CD1c-positive myeloid dendritic cell (primary cell): ENCODE measurements at regions not wholly inside any gene's neighbourhood (a gene's known extent, or its start where the extent isn't known, plus 50 kb on each side); places are given as distances from the start of the nearest gene placed in this dataset.
"Not testable (repeated sequence)": the region's sequence is repeated elsewhere in the genome, so short reads cannot be mapped to it uniquely, and the experiment has no call there.

Experiments used
- DNase-seq: peaks from one replicate; pipeline ENCODE4 v3.0.0-alpha.2; 2016; ENCODE audit errors: extremely low spot score

DNA sequence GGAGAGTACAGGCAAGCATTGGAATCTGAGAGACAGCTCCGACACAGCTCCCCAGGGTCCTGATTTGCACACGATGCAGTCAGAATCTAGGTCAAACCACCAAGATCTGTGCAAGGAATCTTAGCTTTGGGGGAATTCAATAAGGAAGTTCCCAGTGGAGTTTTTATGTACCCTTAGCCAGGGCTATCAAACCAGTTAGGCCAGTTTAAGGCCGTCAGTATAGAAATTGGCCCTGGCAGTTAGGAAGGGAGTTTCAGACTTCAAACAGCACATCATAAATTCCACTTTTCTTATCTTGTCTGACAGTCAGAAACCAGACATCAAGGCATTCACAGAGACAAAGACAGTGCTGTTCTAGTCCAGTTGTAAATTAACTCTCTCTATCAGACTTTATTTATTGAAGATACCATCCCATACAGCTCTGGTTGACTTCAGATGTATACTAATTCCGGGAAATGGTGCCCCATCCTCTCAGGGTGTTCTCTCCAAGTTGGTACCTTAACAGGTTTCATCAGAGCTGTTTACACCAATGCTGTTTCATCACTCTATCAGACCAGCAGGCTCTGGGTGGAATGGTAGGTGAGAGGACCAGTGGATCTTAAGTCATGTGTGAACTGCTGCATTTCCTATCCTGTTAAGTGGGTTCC, 157.5 kb upstream of the ATF7IP start:
- DNase-seq = no peak

GRCh38 chr12:14211947-14212387, 153.5 kb upstream of the ATF7IP start:
- DNase-seq = no peak

- DNase-seq = no peak
Measured at GRCh38 chr12:14213542-14213941, 151.9 kb upstream of the ATF7IP start.

DNA sequence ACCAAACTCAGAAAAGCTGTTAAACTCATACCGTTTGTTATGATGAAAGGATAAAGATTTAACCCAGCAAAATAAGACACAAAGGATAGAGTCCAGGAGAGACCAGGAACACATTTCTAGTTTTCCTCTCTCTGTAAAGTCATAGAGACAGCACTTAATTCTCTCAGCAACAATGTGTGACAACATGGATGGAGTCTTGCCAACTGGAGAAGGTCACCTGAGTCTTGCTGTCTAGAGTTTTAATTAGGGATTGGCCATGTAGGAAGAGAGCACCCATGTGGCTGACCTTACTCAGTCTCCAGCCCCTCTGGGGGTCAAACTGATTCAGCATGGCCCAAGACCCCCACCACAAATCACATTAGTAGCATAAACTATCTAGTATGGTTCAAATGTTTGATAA, 151.0 kb upstream of the ATF7IP start:
- no peak for DNase-seq

- not testable (repeated sequence) for DNase-seq
Measured at GRCh38 chr12:14215949-14216348, 149.5 kb upstream of the ATF7IP start.

DNA sequence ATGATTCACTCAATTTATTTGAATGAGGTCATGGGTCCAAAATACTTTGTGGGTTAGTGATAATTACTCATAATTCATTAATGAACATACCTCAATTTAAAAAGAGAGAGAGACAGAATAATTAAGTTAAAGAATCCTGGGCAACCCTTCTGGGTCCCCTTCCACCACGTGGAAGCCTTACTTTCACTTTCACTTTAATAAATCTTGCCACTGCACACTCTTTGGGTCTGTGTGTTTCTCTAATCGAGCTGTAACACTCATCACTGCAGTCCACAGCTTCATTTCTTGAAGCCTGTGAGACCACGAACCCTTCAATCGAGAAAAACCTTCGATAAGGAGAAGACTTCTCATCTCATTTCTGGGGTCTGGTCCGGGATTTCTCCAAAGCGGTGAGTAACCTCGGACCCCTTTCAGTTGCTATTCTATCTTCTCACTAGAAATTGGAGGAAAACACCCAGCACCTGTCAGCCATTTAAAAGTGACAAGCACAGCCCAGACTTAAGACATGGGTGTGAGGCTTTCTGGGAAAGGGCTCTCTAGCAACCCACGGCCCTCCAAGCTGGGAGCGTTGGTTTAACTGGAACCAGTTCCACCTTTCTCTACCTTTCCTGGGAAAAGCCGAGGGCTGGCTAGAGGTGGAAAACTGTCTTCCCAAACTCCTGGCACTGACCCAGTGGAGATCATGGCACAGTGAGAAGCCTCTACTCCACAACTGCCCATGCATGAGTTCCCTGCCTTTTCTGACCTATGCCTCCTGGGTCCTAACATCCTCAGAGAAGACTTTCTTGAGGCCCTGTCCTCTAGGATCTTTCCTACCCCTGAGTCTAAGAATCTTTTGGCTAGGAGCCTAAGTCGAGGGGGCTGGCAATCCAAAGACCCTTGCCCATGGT, 148.8 kb upstream of the ATF7IP start:
- no peak for DNase-seq

- no peak for DNase-seq
Measured at GRCh38 chr12:14219156-14219555, 146.3 kb upstream of the ATF7IP start.

GRCh38 chr12:14219670-14220069, 145.8 kb upstream of the ATF7IP start:
- not testable (repeated sequence) for DNase-seq

DNA sequence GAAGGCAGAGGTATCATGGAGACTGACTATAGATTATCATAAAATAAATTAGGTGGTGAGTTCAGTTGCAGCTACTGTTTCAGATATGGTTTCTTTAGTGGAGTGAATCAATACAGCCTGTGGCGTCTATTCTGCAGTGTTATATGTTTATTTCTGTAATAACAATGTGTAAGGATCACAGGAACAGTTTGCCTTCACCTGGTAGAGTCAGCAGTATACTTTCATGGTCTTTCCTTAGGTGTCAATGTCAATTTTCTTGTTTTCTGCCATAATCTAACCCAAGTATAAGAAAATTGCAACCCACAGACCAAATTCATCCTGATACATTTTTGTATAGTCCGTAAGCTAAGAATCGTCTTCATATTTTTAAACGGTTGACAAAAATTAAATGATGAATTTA, 140.4 kb upstream of the ATF7IP start:
- no peak for DNase-seq

- not testable (repeated sequence) for DNase-seq
Measured at GRCh38 chr12:14235176-14235575, 130.3 kb upstream of the ATF7IP start.

DNA sequence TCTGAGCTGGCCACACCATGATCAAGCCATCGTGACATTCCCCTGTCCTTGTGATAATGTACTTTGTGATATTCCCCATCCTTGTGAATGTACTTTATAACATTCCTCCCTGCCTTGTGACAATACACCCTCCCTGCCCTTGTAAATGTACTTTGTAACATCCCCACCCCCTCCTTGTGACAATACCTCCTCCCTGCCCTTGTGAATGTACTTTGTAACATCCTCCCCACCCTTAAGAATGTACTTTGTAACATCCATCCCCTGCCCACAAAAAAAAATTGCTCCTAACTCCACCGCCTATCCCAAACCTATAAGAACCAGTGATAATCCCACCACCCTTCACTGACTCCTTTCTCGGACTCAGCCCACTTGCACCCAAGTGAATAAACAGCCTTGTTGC, 128.8 kb upstream of the ATF7IP start:
- not testable (repeated sequence) for DNase-seq

DNA sequence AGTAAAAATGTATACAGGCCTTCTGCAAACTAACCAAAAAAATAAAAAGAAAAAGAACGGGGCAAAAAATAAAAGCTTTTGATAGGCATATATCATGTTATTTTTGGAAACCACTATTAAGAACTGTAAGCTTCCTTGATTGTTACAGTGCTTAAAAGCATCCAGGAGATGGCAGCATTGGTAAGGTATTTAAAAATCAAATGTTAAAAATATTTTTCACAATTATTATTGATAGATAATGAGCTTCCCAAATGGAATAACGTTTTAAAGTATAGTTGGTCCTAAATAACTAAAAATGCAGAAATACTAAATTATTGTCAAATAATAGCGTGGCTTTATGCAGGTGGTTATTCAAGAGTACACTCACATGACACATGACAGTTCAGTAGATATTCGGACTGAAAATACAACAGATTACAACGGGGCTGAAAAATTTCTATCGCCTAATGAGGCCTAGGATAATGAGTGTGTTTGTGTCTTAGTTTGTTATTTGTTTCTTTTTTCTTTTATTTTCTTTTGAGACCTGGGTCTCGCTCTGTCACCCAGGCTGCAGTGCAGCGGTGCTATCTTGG, 127.2 kb upstream of the ATF7IP start:
- DNase-seq = peak; percentile 59

DNA sequence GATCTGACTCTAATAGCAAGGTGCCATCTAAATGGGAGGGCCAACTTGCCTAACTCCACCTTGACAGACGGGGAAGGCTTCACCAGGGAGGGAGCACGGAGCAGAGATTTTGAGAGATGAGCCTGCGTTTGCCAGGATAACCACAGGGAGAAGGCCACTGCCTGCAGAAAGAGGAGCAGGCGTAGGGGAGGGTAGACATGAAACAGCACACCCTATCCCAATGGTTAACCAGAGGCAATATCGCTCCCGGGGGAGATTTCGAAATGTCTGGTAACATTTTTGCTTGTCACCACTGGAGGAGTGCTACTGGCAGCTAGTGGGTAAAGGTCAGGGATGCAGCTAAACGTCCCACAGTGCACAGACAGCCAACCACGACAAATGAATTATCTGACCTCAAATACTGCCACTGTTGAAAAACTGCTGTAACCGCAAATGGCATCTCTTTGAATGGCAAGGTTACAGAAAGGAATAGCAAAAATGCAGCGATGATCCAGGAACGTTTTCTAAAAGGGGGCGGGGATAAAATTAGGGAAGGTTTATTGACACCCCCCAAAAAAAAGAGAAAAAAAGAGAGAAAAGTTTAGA, 126.0 kb upstream of the ATF7IP start:
- peak; percentile 72 for DNase-seq

- DNase-seq = peak; percentile 45
Measured at GRCh38 chr12:14239935-14240872, 125.3 kb upstream of the ATF7IP start.

DNA sequence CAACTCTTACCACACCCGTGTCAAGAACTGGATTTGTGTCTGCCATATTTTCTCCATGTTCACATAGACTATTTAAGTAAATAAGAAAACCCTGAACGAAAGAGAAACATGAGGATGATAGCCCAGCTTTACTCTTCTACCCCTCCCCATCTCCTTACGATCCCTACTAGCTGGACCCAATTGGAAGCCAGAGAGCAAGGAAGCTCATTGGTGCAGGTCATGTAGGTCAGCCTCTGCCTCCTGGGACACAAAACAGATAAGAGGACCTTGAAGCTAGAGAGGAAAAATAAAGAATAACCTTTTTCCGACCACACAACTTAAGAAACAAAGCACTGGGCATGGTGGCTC, 124.6 kb upstream of the ATF7IP start:
- DNase-seq = no peak

DNA sequence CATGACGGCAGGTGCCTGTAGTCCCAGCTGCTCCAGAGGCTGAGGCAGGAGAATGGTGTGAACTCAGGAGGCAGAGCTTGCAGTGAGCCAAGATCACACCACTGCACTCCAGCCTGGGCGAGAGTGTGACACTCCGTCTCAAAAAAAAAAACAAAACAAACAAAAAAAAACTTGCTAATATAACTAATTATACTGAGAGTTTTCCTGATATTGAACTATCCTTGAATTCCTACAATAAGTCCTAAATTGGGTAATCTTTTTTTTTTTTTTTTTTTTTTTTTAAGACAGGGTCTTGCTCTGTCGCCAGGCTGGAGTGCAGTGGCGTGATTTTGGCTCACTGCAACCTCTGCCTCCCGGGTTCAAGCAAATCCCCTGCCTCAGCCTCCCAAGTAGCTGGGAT, 122.7 kb upstream of the ATF7IP start:
- DNase-seq = not testable (repeated sequence)

GRCh38 chr12:14243941-14244340, 121.5 kb upstream of the ATF7IP start:
- no peak for DNase-seq

DNA sequence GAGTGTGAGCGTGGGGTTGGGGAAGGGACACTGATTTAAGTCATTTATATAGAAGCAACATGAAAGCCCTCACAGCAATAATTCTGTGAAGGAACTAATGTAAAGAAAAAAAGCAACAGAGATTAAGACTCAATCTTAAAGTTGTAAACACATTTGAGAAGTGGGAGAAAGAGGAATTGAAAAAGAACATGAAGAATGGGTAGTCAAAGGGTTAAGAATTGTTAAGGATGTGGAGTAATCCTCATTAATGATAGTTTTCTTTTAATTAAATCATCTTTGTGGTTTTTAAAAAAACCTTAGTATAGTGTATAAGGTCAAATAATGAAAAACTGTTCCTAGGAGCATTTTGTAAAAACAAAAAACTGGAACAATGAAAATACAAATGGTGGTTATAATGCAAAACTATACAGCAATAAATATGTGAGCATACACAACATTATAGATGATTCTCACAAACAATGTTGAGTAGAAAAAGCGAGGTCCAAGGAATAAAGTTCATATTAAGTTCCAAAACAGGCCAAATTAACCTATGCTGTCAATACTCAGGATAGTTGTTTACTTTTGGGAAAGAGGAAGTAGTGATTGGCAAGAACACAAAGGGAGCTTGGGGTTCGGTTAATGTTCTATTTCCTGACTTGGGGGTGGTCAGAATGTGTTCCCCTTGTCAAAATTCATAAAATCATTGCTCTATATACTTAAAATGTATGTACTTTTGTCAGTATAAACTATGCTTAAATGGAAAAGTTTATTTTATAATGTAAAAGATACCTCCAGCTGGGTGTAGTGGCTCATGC, 120.4 kb upstream of the ATF7IP start:
- DNase-seq = no peak

DNA sequence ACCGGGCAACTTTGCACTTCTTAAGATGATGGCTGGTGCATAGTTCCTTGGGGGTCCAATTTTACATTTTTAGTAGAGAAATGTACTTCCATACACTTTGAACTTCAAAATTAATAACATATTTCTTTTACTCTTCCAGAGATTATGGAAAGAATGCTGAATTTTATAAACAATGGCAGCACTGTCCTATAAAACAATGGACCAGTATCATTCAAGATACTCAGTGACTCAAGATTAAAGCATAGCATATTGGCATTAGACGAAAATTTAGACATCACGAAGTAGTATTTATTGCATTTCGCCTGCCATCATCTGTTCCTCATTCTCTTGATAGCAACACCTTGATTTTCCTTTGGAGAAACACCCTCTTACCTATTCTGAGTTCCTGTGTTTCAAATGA, 118.3 kb upstream of the ATF7IP start:
- no peak for DNase-seq

- DNase-seq = no peak
Measured at GRCh38 chr12:14249368-14249767, 116.1 kb upstream of the ATF7IP start.

- DNase-seq = peak; percentile 62
Measured at GRCh38 chr12:14252697-14253096, 112.8 kb upstream of the ATF7IP start.
